Rectal smooth muscle tissue (tissue), 1 donor: ENCODE measurements at regions not wholly inside any gene's neighbourhood (a gene's known extent, or its start where the extent isn't known, plus 50 kb on each side); places are given as distances from the start of the nearest gene placed in this dataset.
A peak's percentile ranks its signal among the peaks of the same experiment; 100 is the strongest.

Experiments
- H3K27ac ChIP-seq: one replicate; pipeline ENCODE4 v1.7.0; 2013; ENCODE audit warnings: low read depth, low read length, inconsistent platforms
- H3K27me3 ChIP-seq: one replicate; pipeline ENCODE4 v1.7.0; 2013; ENCODE audit warnings: low read length; ENCODE audit not compliant: control insufficient read depth, insufficient read depth
- H3K36me3 ChIP-seq: one replicate; pipeline ENCODE4 v1.7.0; 2013; ENCODE audit warnings: low read length; ENCODE audit not compliant: control insufficient read depth, insufficient read depth
- H3K4me1 ChIP-seq: one replicate; pipeline ENCODE4 v1.7.0; 2013; ENCODE audit warnings: low read length; ENCODE audit not compliant: control insufficient read depth, insufficient read depth
- H3K4me3 ChIP-seq: one replicate; pipeline ENCODE4 v1.7.0; 2013; ENCODE audit warnings: low read length
- H3K9ac ChIP-seq: one replicate; pipeline ENCODE4 v1.7.0; 2013; ENCODE audit warnings: low read length

DNA sequence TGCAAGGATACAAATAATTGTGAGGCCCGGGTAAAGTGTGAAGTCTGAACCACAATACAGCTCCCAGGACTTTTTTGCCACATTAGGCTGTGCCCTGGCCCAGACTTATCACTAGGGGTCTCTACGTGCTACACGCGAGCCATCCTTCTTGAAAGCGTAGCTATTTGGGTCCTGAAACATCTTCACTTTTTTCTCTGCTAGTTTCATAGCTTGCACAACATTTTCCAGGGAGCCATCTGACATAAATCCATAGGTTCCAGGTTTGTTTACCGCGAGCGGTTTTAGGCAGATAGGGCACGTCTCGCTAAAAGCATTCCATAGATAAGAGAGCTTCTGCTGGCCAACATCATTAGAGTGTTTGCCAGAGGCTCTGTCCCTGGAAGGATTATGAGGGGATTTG lies 226.5 kb downstream of the RPS24 start:
- Histone ChIP-seq H3K9ac (no peak overlapping the region), H3K36me3 (no peaks in the 10 kb centered on the region), H3K27me3 (no peaks in the 10 kb centered on the region), H3K27ac (no peak overlapping the region), H3K4me3 (no peak overlapping the region), H3K4me1 (no peaks in the 10 kb centered on the region)

GRCh38 chr10:78260680-78261079 lies 227.0 kb downstream of the RPS24 start:
- Histone ChIP-seq H3K4me3 (no peak overlapping the region), H3K27ac (no peak overlapping the region), H3K4me1 (no peaks in the 10 kb centered on the region), H3K36me3 (no peaks in the 10 kb centered on the region), H3K27me3 (no peaks in the 10 kb centered on the region), H3K9ac (no peak overlapping the region)

- Histone ChIP-seq H3K4me1 (no peaks in the 10 kb centered on the region), H3K27ac (no peak overlapping the region), H3K4me3 (no peak overlapping the region), H3K36me3 (no peaks in the 10 kb centered on the region), H3K27me3 (no peaks in the 10 kb centered on the region), H3K9ac (no peak overlapping the region)
These were observed 227.6 kb downstream of the RPS24 start for GRCh38 chr10:78261291-78261690.

- Histone ChIP-seq H3K27ac (no peak overlapping the region), H3K4me3 (no peak overlapping the region), H3K9ac (no peak overlapping the region), H3K27me3 (no peaks in the 10 kb centered on the region), H3K36me3 (no peaks in the 10 kb centered on the region), H3K4me1 (peaks cover 6% of the 10 kb centered on the region)
These were observed 229.2 kb downstream of the RPS24 start for GRCh38 chr10:78262860-78263259.

GRCh38 chr10:78263521-78263988 lies 229.9 kb downstream of the RPS24 start:
- no peak overlapping the region for H3K27ac ChIP-seq
- H3K4me1 ChIP-seq, result peaks cover 6% of the 10 kb centered on the region
- H3K9ac ChIP-seq, result no peak overlapping the region
- H3K27me3 ChIP-seq, result no peaks in the 10 kb centered on the region
- H3K36me3 ChIP-seq, result no peaks in the 10 kb centered on the region
- H3K4me3 ChIP-seq, result no peak overlapping the region

- Histone ChIP-seq H3K27ac (no peak overlapping the region), H3K4me1 (peaks cover 6% of the 10 kb centered on the region), H3K9ac (no peak overlapping the region), H3K36me3 (no peaks in the 10 kb centered on the region), H3K27me3 (no peaks in the 10 kb centered on the region), H3K4me3 (no peak overlapping the region)
These were observed 230.7 kb downstream of the RPS24 start for GRCh38 chr10:78264361-78264760.

DNA sequence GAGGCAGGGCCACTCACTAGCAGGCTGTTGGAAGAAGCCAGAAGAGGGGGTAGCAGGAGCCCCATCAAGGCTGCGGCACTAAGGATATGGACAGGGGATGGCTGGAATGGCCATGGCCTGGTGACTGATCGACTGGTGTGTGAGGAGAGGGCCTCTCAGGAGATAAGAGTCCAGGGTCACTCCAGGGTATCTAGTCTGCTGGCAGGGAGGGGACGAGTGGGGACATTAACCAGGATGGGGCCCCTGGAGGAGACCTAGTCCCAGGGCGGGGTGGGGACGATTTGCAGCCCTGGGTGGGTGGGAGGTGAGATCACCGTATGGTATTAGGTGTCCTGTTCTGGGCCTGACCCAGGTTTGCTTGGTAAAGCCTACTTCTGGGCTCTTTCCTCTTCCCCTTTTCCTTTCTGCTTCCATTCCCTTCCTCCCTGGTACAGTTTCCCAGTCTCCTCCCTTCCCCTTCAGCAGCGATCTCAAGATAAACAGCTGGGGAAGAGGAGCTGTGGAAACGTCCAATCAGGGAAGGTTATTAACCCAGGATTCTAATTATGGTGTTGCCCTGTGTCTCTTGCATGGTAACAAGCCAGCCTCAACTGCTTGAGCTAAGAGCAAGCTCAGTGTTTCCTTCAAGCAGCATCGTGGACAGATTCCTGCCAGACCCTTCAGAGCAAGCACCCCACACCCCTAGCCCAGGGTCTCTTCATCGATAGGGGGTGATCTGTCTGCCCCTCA lies 233.2 kb downstream of the RPS24 start:
- Histone ChIP-seq H3K27ac (peak overlapping the region; percentile 92), H3K36me3 (no peaks in the 10 kb centered on the region), H3K4me1 (peaks cover 6% of the 10 kb centered on the region), H3K4me3 (peak overlapping the region; percentile 17), H3K27me3 (no peaks in the 10 kb centered on the region), H3K9ac (no peak overlapping the region)

DNA sequence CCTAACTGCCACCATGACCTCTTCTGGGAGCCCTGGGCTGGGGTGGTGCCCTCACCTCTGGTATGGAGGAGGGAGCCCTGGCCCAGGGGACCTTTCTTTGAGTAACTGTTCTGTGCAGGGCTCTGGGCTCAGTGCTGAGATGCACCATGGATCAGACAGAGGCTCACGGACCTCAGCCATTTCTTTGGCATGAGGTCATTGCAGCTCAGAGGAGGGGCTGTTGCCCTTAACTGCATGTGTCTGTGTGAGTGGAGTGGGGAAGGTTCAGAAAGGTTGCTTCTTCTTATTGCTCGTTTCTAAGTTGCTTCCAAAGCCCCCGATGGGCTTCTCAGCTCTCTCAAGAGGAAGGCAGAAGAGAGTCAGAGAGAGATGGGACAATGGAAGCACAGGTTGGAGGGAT lies 233.9 kb downstream of the RPS24 start:
- no peaks in the 10 kb centered on the region for H3K36me3 ChIP-seq
- H3K4me1 ChIP-seq, result peaks cover 6% of the 10 kb centered on the region
- H3K9ac ChIP-seq, result no peak overlapping the region
- peak overlapping the region; percentile 17 for H3K4me3 ChIP-seq
- H3K27me3 ChIP-seq, result no peaks in the 10 kb centered on the region
- H3K27ac ChIP-seq, result peak overlapping the region; percentile 92

DNA sequence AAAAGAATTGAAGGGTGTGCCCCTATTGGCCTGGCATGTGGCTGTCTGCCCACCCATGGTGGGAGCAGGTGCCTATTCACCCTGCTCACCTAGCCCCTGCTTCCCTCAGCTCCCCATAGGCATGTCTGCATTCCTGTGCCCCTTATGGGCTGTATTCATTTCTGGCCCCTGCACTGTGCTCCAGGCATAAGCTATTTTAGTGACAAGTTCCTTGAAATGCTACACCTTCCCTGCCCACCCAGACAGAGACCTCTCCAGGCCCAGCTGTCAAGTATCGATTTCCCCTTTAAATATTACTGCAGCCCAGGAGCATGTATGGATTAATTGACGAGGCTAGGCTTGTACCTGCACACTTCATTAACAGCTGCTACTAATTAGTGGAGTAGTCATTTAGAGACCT lies 235.4 kb downstream of the RPS24 start:
- Histone ChIP-seq H3K36me3 (no peaks in the 10 kb centered on the region), H3K27ac (no peak overlapping the region), H3K4me1 (peaks cover 6% of the 10 kb centered on the region), H3K9ac (no peak overlapping the region), H3K4me3 (no peak overlapping the region), H3K27me3 (no peaks in the 10 kb centered on the region)

- H3K27ac ChIP-seq, result no peak overlapping the region
- H3K9ac ChIP-seq, result no peak overlapping the region
- no peaks in the 10 kb centered on the region for H3K27me3 ChIP-seq
- no peaks in the 10 kb centered on the region for H3K36me3 ChIP-seq
- H3K4me3 ChIP-seq, result no peak overlapping the region
- H3K4me1 ChIP-seq, result peaks cover 2% of the 10 kb centered on the region
These were observed 238.7 kb downstream of the RPS24 start for GRCh38 chr10:78272329-78272728.

DNA sequence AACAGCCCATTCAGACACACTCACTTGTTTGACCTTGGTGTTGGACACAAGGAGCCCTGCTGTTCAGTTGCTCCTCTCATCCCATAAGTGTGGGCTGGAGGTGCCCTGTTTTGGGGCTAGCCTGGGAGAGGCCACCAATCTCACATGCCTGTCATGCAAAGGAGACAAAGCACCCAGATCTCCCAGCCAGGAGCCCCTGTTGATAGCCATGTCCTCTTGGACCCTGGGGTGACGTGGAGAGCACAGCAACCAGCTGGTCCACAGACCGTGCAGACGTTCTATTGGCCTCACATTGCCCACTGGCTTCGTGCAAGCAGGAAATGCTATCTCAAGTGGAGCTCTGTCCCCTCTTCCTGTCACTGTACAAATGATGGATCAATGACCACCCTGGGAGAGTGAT lies 240.8 kb downstream of the RPS24 start:
- no peaks in the 10 kb centered on the region for H3K4me1 ChIP-seq
- H3K4me3 ChIP-seq, result no peak overlapping the region
- no peaks in the 10 kb centered on the region for H3K36me3 ChIP-seq
- H3K9ac ChIP-seq, result no peak overlapping the region
- H3K27ac ChIP-seq, result no peak overlapping the region
- H3K27me3 ChIP-seq, result no peaks in the 10 kb centered on the region

DNA sequence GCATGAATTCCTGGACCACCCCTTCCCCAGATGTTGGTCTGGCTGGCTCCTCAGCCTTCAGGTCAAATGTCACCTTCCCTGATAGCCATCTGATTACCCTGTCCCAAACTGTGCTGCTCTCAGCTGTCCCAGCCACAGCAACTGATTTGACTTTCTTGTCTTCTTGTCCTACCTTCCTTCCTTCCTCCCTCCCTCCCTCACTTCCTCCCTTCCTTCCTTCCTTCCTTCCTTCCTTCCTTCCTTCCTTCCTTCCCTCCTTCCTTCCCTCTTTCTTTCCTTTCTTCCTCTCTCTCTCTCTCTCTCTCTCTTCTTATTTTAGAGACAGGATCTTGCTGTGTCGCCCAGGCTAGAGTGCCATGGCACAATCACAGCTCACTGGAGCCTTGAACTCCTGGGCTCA lies 242.5 kb downstream of the RPS24 start:
- H3K36me3 ChIP-seq, result no peaks in the 10 kb centered on the region
- no peaks in the 10 kb centered on the region for H3K4me1 ChIP-seq
- no peaks in the 10 kb centered on the region for H3K27me3 ChIP-seq
- no peak overlapping the region for H3K9ac ChIP-seq
- H3K4me3 ChIP-seq, result no peak overlapping the region
- H3K27ac ChIP-seq, result no peak overlapping the region

- Histone ChIP-seq H3K27me3 (no peaks in the 10 kb centered on the region), H3K4me3 (no peak overlapping the region), H3K4me1 (no peaks in the 10 kb centered on the region), H3K36me3 (no peaks in the 10 kb centered on the region), H3K9ac (no peak overlapping the region), H3K27ac (no peak overlapping the region)
These were observed 243.8 kb downstream of the RPS24 start for GRCh38 chr10:78277314-78278057.
